Skeletal muscle satellite cell (primary cell): ENCODE measurements at regions not wholly inside any gene's neighbourhood (a gene's known extent, or its start where the extent isn't known, plus 50 kb on each side); places are given as distances from the start of the nearest gene placed in this dataset.

Experiments used
- H3K27me3 ChIP-seq: 2 replicates; pipeline ENCODE4 v1.7.0; 2013; ENCODE audit warnings: low read length; ENCODE audit not compliant: control insufficient read depth, insufficient read depth
- H3K36me3 ChIP-seq: 2 replicates; pipeline ENCODE4 v1.7.0; 2013; ENCODE audit warnings: mild to moderate bottlenecking, control low read depth, low read length; ENCODE audit not compliant: insufficient read depth
- H3K4me1 ChIP-seq: 2 replicates; pipeline ENCODE4 v1.7.0; 2013; ENCODE audit warnings: low read length; ENCODE audit not compliant: control insufficient read depth, insufficient read depth
- H3K4me2 ChIP-seq: 2 replicates; pipeline ENCODE4 v1.7.0; 2013; ENCODE audit warnings: mild to moderate bottlenecking, low read length
- H3K4me3 ChIP-seq: 2 replicates; pipeline ENCODE4 v1.7.0; 2013; ENCODE audit warnings: low read length
- H3K9ac ChIP-seq: 2 replicates; pipeline ENCODE4 v1.7.0; 2013; ENCODE audit warnings: mild to moderate bottlenecking, low read depth, low read length, moderate library complexity
- H3K9me3 ChIP-seq: replicated peaks from 2 replicates; pipeline ENCODE4 v1.7.0; 2013; ENCODE audit warnings: mild to moderate bottlenecking, control low read depth, low read length

- H3K4me3 ChIP-seq, result peak overlapping the region; percentile 6
- H3K4me1 ChIP-seq, result peaks cover 10% of the 10 kb centered on the region
- H3K27me3 ChIP-seq, result no peaks in the 10 kb centered on the region
- H3K9me3 ChIP-seq, result no peaks in the 10 kb centered on the region
- H3K36me3 ChIP-seq, result no peaks in the 10 kb centered on the region
- H3K4me2 ChIP-seq, result peak overlapping the region; percentile 27
- peak overlapping the region; percentile 70 for H3K9ac ChIP-seq
These were observed 51.7 kb upstream of the COL8A1 start for GRCh38 chr3:99586701-99587100.

- no peak overlapping the region for H3K9ac ChIP-seq
- H3K27me3 ChIP-seq, result no peaks in the 10 kb centered on the region
- H3K36me3 ChIP-seq, result no peaks in the 10 kb centered on the region
- H3K9me3 ChIP-seq, result no peaks in the 10 kb centered on the region
- peaks cover 38% of the 10 kb centered on the region for H3K4me1 ChIP-seq
- H3K4me2 ChIP-seq, result no peak overlapping the region
- no peak overlapping the region for H3K4me3 ChIP-seq
These were observed 58.4 kb upstream of the COL8A1 start for GRCh38 chr3:99579965-99580364.

GRCh38 chr3:99579246-99579645 is 59.1 kb upstream of the COL8A1 start:
- Histone ChIP-seq H3K9me3 (no peaks in the 10 kb centered on the region), H3K4me3 (no peak overlapping the region), H3K4me1 (peaks cover 38% of the 10 kb centered on the region), H3K4me2 (peak overlapping the region; percentile 33), H3K9ac (peak overlapping the region; percentile 25), H3K27me3 (no peaks in the 10 kb centered on the region), H3K36me3 (no peaks in the 10 kb centered on the region)

GRCh38 chr3:99578339-99578970 is 59.9 kb upstream of the COL8A1 start:
- Histone ChIP-seq H3K9me3 (no peaks in the 10 kb centered on the region), H3K36me3 (no peaks in the 10 kb centered on the region), H3K4me1 (peaks cover 38% of the 10 kb centered on the region), H3K4me2 (peak overlapping the region; percentile 33), H3K4me3 (no peak overlapping the region), H3K9ac (peak overlapping the region; percentile 25), H3K27me3 (no peaks in the 10 kb centered on the region)

- Histone ChIP-seq H3K27me3 (no peaks in the 10 kb centered on the region), H3K4me3 (no peak overlapping the region), H3K4me2 (peak overlapping the region; percentile 16), H3K9me3 (no peaks in the 10 kb centered on the region), H3K36me3 (no peaks in the 10 kb centered on the region), H3K4me1 (peaks cover 38% of the 10 kb centered on the region), H3K9ac (no peak overlapping the region)
These were observed 61.4 kb upstream of the COL8A1 start for GRCh38 chr3:99576904-99577559.

GRCh38 chr3:99575683-99576082 is 62.7 kb upstream of the COL8A1 start:
- H3K4me2 ChIP-seq, result no peak overlapping the region
- H3K4me1 ChIP-seq, result peaks cover 38% of the 10 kb centered on the region
- H3K9me3 ChIP-seq, result no peaks in the 10 kb centered on the region
- no peak overlapping the region for H3K9ac ChIP-seq
- no peak overlapping the region for H3K4me3 ChIP-seq
- no peaks in the 10 kb centered on the region for H3K36me3 ChIP-seq
- H3K27me3 ChIP-seq, result no peaks in the 10 kb centered on the region

GRCh38 chr3:99570061-99570460 is 68.3 kb upstream of the COL8A1 start:
- H3K4me1 ChIP-seq, result peaks cover 30% of the 10 kb centered on the region
- H3K9me3 ChIP-seq, result no peaks in the 10 kb centered on the region
- peak overlapping the region; percentile 5 for H3K9ac ChIP-seq

GRCh38 chr3:99568663-99569335 is 69.6 kb upstream of the COL8A1 start:
- Histone ChIP-seq H3K4me1 (peaks cover 42% of the 10 kb centered on the region), H3K27me3 (no peaks in the 10 kb centered on the region), H3K4me2 (no peak overlapping the region), H3K36me3 (no peaks in the 10 kb centered on the region), H3K9ac (no peak overlapping the region), H3K9me3 (no peaks in the 10 kb centered on the region), H3K4me3 (no peak overlapping the region)

More at GRCh38 chr3:99570061-99570460, 68.3 kb upstream of the COL8A1 start:
- Histone ChIP-seq H3K4me3 (no peak overlapping the region), H3K27me3 (no peaks in the 10 kb centered on the region), H3K4me2 (no peak overlapping the region), H3K36me3 (no peaks in the 10 kb centered on the region)

GRCh38 chr3:99565331-99565730 is 73.1 kb upstream of the COL8A1 start:
- H3K36me3 ChIP-seq, result no peaks in the 10 kb centered on the region
- H3K9ac ChIP-seq, result peak overlapping the region; percentile 25
- no peaks in the 10 kb centered on the region for H3K27me3 ChIP-seq
- H3K4me2 ChIP-seq, result no peak overlapping the region
- H3K4me1 ChIP-seq, result peaks cover 53% of the 10 kb centered on the region
- H3K4me3 ChIP-seq, result no peak overlapping the region
- no peaks in the 10 kb centered on the region for H3K9me3 ChIP-seq

- Histone ChIP-seq H3K36me3 (no peaks in the 10 kb centered on the region), H3K27me3 (no peaks in the 10 kb centered on the region), H3K9ac (peak overlapping the region; percentile 52), H3K4me1 (peaks cover 32% of the 10 kb centered on the region), H3K4me3 (no peak overlapping the region), H3K9me3 (no peaks in the 10 kb centered on the region), H3K4me2 (no peak overlapping the region)
These were observed 75.3 kb upstream of the COL8A1 start for GRCh38 chr3:99562990-99563607.

- Histone ChIP-seq H3K27me3 (no peaks in the 10 kb centered on the region), H3K9me3 (no peaks in the 10 kb centered on the region), H3K4me1 (peaks cover 30% of the 10 kb centered on the region), H3K9ac (peak overlapping the region; percentile 45), H3K4me2 (no peak overlapping the region), H3K4me3 (no peak overlapping the region), H3K36me3 (no peaks in the 10 kb centered on the region)
These were observed 76.3 kb upstream of the COL8A1 start for GRCh38 chr3:99562138-99562537.
